Keratinocyte (primary cell): ENCODE measurements at regions not wholly inside any gene's neighbourhood (a gene's known extent, or its start where the extent isn't known, plus 50 kb on each side); places are given as distances from the start of the nearest gene placed in this dataset.
"Not testable (repeated sequence)": the region's sequence is repeated elsewhere in the genome, so short reads cannot be mapped to it uniquely, and the experiment has no call there.

Experiments used
- DNase-seq: peaks from one replicate; pipeline ENCODE4 v3.0.0-alpha.2; 2011; ENCODE audit warnings: low read depth, missing footprints, low spot score
- FAIRE-seq: peaks from 2 replicates; lab custom pipeline; 2011; peaks lifted over from hg19 to GRCh38; lab: Jason Lieb, UNC
- H2AFZ ChIP-seq: 2 replicates; pipeline ENCODE4 v1.6.0; 2012; ENCODE audit warnings: low read length, control low read depth, inconsistent platforms; ENCODE audit not compliant: control insufficient read depth
- H3K27ac ChIP-seq: 2 replicates; pipeline ENCODE4 v1.5.1; 2011; ENCODE audit warnings: low read length; ENCODE audit not compliant: control insufficient read depth, insufficient read depth
- H3K27me3 ChIP-seq: 3 replicates; pipeline ENCODE4 v1.6.0; 2011; ENCODE audit warnings: low read length; ENCODE audit not compliant: control insufficient read depth, insufficient read depth; ENCODE audit errors: extremely low read depth
- H3K36me3 ChIP-seq, 2 experiments: 2 replicates in 1 of 2; 3 replicates in 1 of 2; pipeline ENCODE4 v1.5.1; 2011; ENCODE audit warnings: low read length in 2 of 2, mild to moderate bottlenecking in 1 of 2; ENCODE audit not compliant: control insufficient read depth in 2 of 2, insufficient read depth in 2 of 2; ENCODE audit errors: extremely low read depth in 1 of 2
- H3K4me1 ChIP-seq: 3 replicates; pipeline ENCODE4 v1.5.1; 2011; ENCODE audit warnings: low read length; ENCODE audit not compliant: control insufficient read depth, insufficient read depth; ENCODE audit errors: extremely low read depth
- H3K4me2 ChIP-seq: 3 replicates; pipeline ENCODE4 v1.6.0; 2011; ENCODE audit warnings: low read depth, low read length; ENCODE audit not compliant: control insufficient read depth, insufficient read depth; ENCODE audit errors: extremely low read depth
- H3K4me3 ChIP-seq, 3 experiments: fragments of 200-600 bp in 1 of 3; sonication (generic) in 1 of 3; 2 replicates in 2 of 3; 3 replicates in 1 of 3; pipeline ENCODE4 v1.5.1; 2011 to 2016; ENCODE audit warnings: low read length in 3 of 3, mild to moderate bottlenecking in 3 of 3, control low read depth in 2 of 3, inconsistent platforms in 1 of 3, low read depth in 1 of 3, mixed read lengths in 1 of 3, mixed run types in 1 of 3, moderate library complexity in 1 of 3; ENCODE audit not compliant: control insufficient read depth in 2 of 3, insufficient read depth in 2 of 3; ENCODE audit errors: extremely low read depth in 1 of 3
- H3K79me2 ChIP-seq: 2 replicates; pipeline ENCODE4 v1.6.0; 2012; ENCODE audit warnings: low read length; ENCODE audit not compliant: control insufficient read depth, insufficient read depth
- H3K9ac ChIP-seq: 3 replicates; pipeline ENCODE4 v1.6.0; 2011; ENCODE audit warnings: low read length; ENCODE audit not compliant: control insufficient read depth, insufficient read depth; ENCODE audit errors: extremely low read depth
- H3K9me1 ChIP-seq: 3 replicates; pipeline ENCODE4 v1.6.0; 2011; ENCODE audit warnings: low read length; ENCODE audit not compliant: control insufficient read depth, insufficient read depth; ENCODE audit errors: extremely low read depth
- H3K9me3 ChIP-seq: 2 replicates; pipeline ENCODE4 v1.5.1; 2012; ENCODE audit warnings: low read depth, low read length; ENCODE audit not compliant: control insufficient read depth
- H4K20me1 ChIP-seq: 3 replicates; pipeline ENCODE4 v1.6.0; 2011; ENCODE audit warnings: low read length; ENCODE audit not compliant: control insufficient read depth, insufficient read depth; ENCODE audit errors: extremely low read depth
- dilution Hi-C: fragments of 300-500 bp; cut with MboI; formaldehyde crosslinking; loops from one replicate; pipeline ENCODE4 v1.7.0; 2020; ENCODE audit warnings: low sequenced_read_pairs; ENCODE audit not compliant: extremely low pct_ligation_motif_present

DNA sequence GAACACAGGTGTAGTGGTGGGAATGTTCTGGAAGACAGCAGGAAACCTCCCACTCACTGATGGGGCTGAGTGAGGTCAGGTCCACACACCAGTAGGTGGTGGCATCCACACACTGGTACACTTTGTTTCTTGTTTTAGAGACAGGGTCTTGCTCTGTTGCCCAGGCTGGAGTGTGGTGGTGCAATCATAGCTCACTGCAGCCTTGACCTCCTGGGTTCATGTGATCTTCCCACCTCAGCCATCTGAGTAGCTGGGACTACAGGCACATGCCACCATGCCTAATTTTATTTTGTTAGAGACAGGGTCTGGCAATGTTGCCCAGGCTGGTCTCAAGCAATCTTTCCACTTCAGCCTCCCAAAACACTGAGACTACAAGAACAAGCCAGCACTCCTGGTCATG is 140.9 kb downstream of the TBC1D2B start:
- H3K9me3 ChIP-seq, H3K9me1 ChIP-seq, H3K4me3 ChIP-seq, dilution Hi-C loops, H3K9ac ChIP-seq, H3K4me1 ChIP-seq, H3K4me2 ChIP-seq, DNase-seq, H4K20me1 ChIP-seq, FAIRE-seq, H3K27me3 ChIP-seq, H3K27ac ChIP-seq, H2AFZ ChIP-seq, H3K79me2 ChIP-seq, H3K36me3 ChIP-seq: not testable (repeated sequence)

DNA sequence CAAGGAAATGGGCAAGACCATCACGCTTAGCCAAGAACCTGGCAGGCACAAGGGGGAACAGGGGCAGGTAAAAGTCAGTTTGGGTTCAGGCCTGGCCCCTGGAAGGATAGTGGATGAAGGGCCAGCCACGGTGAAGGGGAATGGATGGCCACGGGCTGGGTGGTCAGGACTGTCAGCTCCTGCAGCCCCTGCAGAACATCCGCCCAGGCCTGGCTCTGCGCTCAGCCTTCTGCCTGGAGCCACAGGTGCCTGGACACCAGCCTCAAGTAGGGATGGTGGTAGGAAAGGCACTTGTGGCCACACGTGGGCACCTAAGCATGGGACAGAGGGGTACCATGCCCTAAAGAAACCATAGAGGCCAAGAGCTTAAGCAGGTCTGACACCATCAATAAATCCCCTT is 143.0 kb downstream of the TBC1D2B start:
- H3K9me1 ChIP-seq, H3K4me3 ChIP-seq, H3K27me3 ChIP-seq, H3K79me2 ChIP-seq, H2AFZ ChIP-seq, DNase-seq, H3K4me1 ChIP-seq, H3K9me3 ChIP-seq, H3K4me2 ChIP-seq, H3K36me3 ChIP-seq, H3K27ac ChIP-seq, dilution Hi-C loops, H4K20me1 ChIP-seq, H3K9ac ChIP-seq, FAIRE-seq: not testable (repeated sequence)

DNA sequence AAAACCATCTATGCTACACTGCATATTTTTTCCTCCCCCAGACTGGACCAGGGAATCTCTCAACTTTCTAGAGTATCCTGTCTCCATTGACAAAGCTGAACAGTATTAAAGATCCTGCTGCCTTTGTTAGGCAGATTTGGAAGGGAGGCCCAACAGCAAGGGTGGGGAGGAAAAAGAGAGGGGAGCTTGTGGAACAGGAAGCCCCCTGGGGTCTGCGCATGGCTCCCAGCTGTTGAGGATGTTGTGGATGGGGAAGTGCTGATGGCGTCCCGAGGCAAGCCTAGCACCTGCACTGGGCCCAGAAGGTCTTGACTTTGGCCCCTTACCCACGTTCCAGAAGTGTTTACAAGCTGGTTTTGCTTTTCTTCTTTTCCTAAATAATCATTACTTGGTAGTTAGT is 146.6 kb downstream of the TBC1D2B start:
- H3K27me3 ChIP-seq, H3K4me1 ChIP-seq, H4K20me1 ChIP-seq, H3K9me3 ChIP-seq, H3K4me2 ChIP-seq, H3K9me1 ChIP-seq, H3K4me3 ChIP-seq, DNase-seq, H3K36me3 ChIP-seq, H2AFZ ChIP-seq, H3K9ac ChIP-seq, H3K27ac ChIP-seq, dilution Hi-C loops, H3K79me2 ChIP-seq, FAIRE-seq: not testable (repeated sequence)

DNA sequence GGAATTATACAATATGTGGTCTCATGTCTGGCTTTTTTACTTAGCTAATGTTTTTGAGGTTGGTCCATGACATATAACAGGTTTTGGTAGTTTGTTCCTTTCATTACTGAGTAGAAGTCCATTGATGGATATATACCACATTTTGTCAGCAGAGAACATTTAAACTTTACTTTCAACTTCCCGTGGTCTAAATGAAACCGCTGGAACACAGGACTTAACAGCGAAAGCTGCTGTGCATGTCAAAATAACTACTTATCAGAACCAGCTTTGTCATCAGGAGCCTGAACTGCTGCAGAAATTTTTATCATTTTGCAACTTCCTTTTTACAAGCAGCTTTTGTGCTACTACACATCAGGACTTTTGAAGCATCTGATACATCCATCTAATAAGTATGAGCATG is 147.0 kb downstream of the TBC1D2B start:
- H3K27me3 ChIP-seq, dilution Hi-C loops, H3K4me3 ChIP-seq, H3K4me2 ChIP-seq, H4K20me1 ChIP-seq, H3K36me3 ChIP-seq, H3K9ac ChIP-seq, H3K9me1 ChIP-seq, H3K9me3 ChIP-seq, H3K27ac ChIP-seq, H2AFZ ChIP-seq, DNase-seq, H3K4me1 ChIP-seq, H3K79me2 ChIP-seq, FAIRE-seq: not testable (repeated sequence)

DNA sequence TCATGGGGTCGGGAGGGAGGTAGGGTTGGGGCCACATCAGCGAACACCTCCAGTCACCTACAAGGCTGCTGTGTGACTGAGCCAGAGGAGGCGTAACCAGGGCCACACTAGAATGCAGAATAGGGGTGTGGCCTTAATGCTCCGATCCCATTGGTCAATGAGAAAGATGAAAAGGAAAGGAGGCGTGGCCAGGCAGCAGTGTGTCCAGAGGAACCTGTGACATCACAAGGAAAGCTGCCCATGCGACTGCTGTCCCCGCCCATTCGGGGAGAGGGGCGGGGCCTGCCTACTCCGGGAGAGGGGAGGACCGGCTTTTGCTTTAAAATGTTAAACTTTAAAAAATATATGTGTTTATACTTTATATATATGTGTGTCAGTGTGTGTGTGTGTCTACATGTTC is 150.7 kb downstream of the TBC1D2B start:
- H3K9me1 ChIP-seq, H3K9ac ChIP-seq, H3K4me3 ChIP-seq, H3K27me3 ChIP-seq, H3K36me3 ChIP-seq, FAIRE-seq, H3K27ac ChIP-seq, H3K4me2 ChIP-seq, DNase-seq, H3K4me1 ChIP-seq, H4K20me1 ChIP-seq, H2AFZ ChIP-seq, H3K79me2 ChIP-seq, H3K9me3 ChIP-seq, dilution Hi-C loops: not testable (repeated sequence)
